ENCODE measurements at regions not wholly inside any gene's neighbourhood (a gene's known extent, or its start where the extent isn't known, plus 50 kb on each side); places are given as distances from the start of the nearest gene placed in this dataset.

- TF ChIP-seq CTCF (IDR thresholded peaks at IDR 0.05) (no peak), POLR2A (IDR thresholded peaks at IDR 0.05) (no peak)
Measured at GRCh38 chr2:35462226-35462998, 893.2 kb upstream of the CRIM1 start.

All from uterus (tissue), 2 donors.